Hematopoietic multipotent progenitor cell treated with erythropoietin and hydrocortisone succinate and interleukin-3 and kit ligand, for 4 days (in vitro differentiated cells): ENCODE measurements at regions not wholly inside any gene's neighbourhood (a gene's known extent, or its start where the extent isn't known, plus 50 kb on each side); places are given as distances from the start of the nearest gene placed in this dataset.
A peak's percentile ranks its signal among the peaks of the same experiment; 100 is the strongest.
"Not testable (repeated sequence)": the region's sequence is repeated elsewhere in the genome, so short reads cannot be mapped to it uniquely, and the experiment has no call there.

ENCODE experiments used
- DNase-seq: peaks from one replicate; pipeline ENCODE4 v3.0.0-alpha.2; 2015

DNA sequence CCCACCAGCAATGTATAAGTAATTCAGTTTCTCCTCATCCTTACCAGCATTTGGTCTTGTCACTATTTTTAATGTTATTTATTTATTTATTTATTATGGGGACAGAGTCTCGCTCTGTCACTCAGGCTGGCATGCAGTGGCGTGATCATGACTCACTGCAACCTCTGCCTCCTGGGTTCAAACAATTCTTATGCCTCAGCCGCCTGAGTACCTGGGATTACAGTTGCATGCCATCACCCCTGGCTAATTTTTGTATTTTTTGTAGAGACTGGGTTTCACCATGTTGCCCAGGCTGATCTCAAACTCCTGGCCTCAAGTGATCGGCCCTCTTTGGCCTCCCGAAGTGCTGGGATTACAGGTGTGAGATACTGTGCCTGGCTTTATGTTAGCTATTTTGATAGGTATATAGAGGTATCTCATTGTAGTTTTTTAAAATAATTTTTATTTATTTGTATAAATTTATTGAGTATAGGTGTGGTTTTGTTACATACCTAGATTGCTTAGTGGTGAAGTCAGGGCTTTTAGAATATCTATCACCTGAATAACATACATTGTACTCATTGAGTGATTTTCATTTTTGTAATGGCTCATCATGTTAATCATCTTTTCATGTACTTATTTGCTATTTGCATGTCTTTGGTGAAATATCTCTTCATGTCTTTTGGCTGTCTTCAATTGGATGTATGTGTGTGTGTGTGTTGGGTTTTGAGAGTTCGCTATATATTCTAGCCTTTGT lies 53.3 kb downstream of the TANC2 start:
- no peak for DNase-seq

DNA sequence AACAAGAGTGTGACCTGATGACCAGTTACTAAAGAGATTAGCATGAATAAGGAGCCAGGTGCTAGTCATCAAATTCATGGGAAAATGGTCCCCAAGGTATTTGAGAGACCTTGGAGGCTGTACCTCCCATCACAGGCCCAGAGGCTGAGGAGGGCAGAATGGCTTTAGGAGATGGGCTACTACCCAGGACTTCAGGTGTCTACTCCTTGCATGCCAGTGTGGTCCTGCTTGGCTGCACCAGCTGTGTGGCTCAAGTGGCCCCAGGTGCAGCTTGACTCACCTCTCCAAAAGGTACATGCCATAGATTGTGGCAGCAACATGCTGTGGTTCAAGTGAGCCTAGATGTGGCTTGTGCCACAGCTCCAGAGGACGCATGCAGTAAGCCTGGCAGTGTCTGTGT lies 56.5 kb downstream of the TANC2 start:
- no peak for DNase-seq

DNA sequence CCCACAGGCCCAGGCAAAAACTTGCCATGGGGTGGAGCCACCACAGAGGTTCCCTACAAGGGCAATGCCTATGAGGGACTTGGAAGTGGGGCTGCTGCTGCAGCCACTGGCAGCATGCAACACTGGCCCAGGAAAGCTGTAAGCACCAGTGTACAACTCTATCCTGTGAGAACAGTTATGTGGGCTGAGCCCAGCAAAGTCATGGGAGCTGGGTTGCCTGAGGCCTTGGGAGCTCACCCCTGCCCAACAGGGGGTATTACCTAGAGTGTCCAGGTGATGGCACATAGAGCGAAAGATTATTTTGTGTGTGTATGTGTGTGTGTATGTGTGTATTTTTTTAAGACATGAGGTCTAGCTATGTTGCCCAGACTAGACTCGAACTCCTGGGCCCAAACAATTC lies 57.0 kb downstream of the TANC2 start:
- DNase-seq: no peak

DNA sequence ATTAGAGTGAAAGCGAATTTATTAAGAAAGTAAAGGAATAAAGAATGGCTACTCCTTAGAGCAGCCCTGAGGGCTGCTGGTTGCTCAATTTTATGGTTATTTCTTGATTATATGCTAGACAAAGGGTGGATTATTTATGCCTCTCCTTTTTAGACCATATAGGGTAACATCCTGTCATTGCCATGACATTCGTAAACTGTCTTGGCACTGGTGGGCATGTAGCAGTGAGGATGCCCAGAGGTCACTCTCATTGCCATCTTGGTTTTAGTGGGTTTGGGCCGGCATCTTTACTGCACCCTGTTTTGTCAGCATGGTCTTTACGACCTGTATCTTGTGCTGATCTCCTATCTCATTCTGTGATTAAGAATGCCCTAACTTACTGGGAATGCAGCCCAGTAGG lies 58.2 kb downstream of the TANC2 start:
- no peak for DNase-seq

DNA sequence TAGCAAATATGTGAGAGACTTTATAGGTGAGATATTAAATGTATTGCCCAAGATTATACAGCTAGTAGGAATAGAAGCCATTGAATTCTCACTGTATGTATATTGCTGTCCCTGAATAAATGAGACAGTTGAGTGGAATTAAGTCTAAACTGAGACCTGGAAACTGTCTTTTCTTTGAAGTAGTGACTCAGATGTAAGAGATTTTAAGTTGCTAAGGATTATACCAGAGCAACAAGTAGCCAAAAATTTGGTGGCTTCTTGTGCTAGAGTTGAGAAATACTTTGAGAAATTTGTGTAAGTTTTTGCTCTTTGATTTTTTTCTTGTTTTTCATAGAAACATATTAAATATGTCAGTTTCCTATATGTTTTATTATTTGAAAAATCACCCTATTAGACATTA lies 58.7 kb downstream of the TANC2 start:
- no peak for DNase-seq

DNA sequence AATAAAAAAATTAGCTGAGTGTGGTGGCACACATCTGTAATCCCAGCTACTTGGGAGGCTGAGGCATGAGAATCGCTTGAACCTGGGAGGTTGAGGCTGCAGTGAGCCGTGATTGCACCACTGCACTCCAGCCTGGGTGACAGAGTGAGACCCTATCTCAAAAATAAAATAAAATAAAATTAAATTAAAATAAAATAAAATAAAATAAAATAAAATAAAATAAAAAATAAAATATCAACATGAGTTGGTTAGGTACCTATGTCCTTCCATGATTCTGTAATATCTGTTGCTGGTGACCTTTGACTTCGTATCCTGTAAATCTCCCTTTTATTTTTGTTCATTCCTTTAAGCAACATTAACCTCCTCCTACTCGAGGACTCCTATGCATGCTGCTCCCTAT lies 59.6 kb downstream of the TANC2 start:
- DNase-seq: not testable (repeated sequence)

DNA sequence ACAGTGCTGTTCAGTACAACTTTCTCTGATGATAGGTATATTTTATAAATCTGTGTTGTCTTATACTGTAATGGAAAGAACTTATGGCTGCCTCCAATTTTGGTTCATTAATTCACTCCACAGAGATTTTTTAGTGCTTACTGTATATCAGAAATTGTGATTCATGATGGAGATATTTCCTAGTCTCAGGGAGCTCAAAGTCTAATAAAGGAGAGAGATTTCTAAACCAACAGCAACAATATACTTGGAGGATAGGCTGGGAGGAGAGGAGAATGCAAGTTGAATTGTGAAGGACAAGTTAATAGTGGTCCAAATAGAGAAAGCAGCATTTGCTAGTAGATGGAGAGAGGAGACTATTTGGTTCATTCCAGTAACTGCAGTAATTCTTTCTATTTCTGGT lies 63.5 kb downstream of the TANC2 start:
- no peak for DNase-seq

DNA sequence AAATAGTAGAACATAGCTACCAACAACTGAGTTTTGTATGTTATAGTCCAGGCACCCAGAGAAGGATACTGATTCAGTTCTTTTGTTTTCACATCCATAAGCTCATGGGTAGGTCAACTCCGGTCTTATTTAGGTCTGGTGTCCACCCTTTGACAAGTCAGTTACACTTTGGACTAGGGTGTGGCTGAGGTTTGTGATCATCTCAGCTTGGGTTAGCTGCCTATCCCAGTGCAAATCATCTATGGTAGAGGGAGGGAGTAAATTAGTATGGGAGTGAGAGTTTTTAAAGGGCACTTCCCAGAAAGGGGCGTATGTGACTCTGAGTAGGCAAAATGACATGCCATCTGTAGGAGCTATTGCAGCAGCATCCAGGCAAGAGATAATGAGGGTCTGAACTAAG lies 66.1 kb downstream of the TANC2 start:
- DNase-seq: no peak

DNA sequence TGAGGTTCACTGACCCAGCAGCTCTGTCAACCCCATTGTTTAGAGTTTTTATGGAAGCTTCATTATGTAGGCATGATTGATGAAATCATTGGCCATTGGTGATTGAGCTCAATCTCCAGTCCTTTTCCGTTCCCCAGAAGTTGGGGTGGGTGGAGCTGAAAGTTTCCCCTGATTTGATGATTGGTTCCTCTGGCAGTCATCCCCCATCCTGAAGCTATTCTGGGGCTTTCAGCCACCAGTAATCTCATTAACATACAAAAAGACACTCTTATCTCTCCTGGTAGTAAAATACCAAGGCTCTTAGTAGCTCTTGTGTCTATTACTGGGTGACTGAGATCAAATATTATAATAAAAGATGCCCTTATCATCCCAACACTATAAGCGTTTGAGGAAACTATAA lies 67.1 kb downstream of the TANC2 start:
- DNase-seq: no peak

DNA sequence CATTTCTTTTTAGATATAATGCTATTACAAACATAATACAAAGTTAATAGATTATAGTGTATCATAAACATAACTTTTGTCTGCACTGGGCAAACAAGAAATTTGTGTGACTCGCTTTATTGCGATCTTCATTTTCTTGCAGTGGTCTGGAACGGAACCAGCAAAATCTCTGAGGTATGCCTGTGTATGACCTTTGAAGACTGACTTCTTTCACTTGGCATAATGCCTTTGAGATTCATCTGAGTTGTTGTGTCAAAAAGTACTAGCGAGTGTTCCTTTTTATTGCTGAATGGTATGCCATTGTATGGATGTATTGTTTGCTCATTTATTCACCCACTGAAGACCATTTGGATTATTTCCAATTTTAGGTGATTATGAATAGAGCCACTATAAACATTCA lies 69.2 kb downstream of the TANC2 start:
- DNase-seq: no peak

DNA sequence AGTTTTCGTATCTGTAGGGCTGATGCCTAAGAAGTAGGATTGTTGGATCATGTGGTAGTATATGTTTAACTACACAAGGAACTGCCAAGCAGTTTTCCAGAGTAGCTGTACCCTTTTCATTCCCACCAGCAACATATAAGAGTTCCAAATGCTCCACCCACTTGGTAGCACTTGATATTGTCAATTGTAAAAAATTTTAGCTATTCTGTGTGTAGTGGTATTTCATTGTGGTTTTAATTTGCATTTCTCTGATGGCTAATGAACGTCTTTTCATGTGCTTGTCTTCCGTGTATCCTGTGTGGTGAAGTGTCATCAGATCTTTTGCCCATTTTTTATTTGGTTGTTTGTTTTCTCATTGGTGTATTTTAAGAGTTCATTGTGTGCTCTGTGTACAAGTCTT lies 69.7 kb downstream of the TANC2 start:
- DNase-seq: no peak

DNA sequence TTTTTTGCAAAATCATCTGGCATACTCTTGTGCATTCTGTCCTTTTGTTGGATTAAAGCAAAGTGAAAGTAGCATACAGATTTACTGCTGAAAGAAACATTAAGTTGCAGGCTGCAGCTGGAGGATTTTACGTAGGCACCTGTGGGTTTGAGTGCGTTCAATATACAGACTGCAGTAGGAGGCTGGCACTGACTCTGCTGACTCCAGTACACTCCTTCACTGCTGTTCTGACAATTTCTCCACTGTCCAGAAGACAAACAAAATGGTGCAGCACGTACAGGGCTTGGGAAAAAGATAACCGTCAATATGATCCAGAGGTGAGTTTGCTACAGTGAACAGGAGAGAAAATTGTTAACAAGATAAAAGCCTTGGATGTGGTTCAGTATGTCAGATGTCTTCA lies 73.3 kb downstream of the TANC2 start:
- DNase-seq: peak; percentile 13

DNA sequence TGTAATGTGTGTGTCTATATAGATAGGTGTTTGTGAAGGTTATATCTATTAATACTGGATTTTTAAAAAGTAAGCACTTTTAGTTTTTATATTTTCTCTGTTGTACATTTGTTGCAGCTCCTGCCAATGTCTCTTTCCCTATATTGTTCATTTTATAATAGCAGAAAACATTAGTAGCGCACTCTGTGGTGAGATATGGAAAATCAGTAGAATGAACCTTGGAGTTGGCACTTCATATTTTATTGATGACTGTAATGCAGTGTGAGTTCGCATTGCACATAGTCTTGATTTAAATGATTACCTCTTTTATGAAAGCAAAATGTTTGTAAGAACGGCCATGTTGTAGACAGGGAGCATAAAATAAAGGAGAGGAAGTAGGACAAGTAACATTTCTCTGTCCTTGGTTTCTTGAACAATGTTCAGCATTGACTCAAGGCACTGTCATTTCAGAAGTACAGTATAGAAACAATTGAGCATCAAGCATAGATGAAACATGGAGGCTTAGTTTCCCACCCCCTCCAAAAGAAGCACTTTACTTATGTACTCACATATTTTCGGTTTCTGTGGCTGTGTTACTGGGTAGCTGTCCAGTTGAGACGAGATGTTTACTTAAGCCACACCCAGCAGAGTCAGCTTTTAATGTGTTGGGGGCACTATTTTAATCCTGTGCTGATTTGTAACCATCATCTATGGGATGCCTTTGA lies 74.0 kb downstream of the TANC2 start:
- DNase-seq: peak; percentile 14

DNA sequence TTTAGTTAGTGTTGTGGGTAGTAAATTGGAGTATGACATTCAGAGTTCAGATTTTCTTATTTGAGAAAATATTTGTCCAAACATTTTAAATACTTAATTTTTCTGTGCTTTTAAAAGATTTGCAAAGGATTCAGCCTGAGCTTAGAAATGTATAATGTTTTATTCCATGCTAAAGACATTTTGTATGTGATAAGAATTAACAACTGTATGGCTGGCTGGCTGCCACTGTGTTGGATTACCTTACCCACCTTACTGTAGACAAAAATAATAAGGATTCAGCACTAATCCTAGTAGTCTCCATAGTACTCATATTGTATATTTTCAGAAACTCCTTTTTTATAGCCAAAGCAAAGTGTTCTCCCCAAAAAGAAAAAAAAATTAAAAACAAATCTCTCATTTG lies 74.8 kb downstream of the TANC2 start:
- DNase-seq: no peak

DNA sequence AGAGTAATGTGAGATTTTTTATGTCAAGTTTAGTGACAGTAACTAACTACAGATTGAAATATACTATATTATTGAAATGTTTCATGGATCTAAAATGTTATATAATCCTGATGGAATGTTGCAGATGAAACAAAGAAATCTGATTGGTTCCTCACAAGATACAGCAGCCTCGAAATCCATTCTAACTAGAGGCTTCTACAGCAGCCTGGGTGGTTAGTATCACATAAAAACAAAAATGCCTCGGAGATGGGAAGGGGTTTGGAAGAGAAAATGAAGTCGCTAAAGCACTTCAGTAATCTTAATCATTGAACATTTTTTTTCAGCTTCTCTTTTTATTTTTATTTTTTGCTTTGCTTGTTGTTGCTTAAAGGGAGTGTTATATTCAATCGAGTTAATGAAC lies 75.2 kb downstream of the TANC2 start:
- no peak for DNase-seq

DNA sequence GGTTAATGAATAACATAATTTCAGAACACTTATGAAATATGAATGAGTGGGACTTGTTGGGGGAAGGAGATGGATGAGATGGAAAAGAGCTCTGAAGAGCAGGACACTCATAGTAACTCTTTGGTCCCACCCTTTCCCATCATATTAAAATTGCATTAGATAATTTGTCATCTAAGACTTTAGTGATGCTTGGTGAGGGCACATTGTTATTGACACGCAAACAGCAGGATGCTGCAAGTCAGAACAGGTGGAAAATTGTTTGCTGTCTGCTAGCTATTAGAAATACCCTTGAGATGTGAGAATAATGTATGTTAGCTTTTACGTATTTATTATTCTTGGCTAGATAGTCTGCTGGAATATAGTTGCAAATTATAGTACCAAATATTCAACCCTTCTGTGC lies 75.7 kb downstream of the TANC2 start:
- DNase-seq: no peak

DNA sequence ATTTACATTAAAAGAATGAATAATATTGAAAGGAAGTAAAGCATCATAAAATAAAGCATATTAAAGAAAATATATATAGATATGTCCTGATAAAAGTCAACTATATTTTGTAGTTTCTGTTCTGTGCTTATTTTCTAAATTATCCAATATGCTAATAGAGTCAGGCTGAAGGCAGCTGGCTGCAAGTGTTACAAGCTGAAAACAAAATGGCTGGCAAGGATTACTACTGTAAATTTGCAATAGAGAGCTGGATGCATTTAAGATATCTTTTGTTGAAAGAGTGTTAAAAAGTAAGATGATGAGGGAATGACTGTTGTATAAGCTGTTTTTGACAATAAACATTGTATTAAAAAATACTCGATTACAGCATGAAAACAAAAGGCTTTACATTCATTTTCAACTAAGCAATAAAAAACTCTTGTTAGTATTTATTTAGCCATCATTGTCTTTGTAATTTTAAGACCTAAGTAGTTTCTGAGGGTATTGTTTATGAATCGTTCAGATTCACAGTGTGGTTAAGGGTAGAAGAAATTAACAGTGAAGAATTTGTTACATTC lies 76.3 kb downstream of the TANC2 start:
- no peak for DNase-seq

DNA sequence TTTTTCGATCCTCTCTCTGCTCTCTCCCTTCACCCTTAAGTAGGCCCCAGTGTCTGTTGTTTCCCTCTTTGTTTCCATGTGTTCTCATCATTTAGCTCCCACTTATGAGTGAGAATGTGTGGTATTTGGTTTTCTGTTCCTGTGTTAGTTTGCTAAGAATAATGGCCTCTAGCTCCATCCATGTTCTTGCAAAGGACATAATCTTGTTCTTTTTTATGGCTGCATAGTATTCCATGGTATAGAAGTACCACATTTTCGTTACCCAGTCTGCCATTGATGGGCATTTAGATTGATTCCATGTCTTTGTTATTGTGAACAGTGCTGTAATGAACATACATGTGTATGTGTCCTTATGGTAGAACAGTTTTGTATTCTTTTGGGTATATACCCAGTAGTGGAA lies 91.5 kb downstream of the TANC2 start:
- DNase-seq: not testable (repeated sequence)

DNA sequence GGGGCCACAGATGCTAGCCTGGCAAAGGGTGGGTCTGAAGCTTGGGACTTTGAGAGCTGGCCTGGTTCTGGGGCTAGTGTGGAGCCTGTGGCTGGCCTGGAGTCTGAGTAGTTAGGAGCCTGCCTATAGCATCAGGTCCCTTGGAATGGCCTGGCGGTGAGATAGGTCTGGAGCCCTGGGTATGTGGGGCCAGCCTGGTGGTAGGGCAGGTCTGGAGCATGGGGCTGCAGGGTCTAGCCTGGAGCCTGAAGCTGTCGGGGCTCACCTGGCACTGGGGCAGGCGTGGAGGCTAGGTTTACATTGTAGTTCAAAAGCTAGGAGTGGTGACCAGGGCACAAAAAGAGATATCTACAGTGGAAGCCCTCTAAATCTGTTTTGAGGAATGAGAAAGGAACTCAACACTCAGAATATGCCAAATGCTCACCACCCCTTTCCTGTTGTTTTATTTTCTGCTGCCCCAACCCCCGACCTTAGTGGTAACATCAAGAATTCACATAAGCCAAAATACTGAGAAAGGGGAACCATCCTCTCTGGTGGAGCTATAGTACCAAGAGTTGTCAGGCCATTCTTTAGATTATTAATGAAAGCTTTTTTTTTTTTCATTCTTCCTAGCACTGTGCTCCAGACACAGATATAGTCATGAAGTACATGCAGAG lies 100.3 kb downstream of the TANC2 start:
- DNase-seq: peak; percentile 76

DNA sequence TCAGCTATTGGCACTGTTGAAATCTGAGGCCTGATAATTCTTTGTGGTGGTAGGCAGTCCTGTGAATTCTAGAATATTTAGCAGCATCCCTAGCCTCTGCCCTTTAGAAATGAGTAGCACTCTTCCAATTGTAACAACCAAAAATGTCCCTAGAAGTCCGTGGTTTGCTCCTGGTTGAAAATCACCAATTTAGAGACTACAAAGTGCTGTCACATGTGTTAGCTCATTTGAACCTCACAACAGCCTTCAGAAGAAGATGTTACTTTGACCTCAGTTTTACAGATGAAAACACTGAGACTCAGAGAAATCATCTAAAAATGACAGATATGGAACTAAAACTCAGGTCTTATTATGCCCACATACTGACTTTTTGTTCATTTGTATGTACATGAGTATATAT lies 103.2 kb downstream of the TANC2 start:
- DNase-seq: no peak

DNA sequence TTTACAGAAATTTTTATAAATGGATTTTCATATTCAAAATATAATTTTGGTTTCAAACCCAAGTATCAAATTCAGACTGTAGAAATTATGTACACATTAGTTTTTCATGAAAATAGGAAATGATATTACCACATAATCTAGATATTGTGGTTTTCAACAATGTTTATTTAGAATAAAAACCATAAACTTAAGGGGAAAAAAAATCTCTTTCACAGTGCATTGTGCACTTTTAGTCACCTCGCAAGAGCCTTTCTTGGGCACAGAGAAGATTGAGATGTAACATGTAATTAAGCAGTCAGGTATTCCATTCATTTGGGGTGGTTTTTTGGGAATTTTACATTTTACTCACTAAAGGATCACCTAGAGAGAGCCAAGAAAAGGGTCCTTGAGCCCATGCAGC lies 104.0 kb downstream of the TANC2 start:
- DNase-seq: no peak

DNA sequence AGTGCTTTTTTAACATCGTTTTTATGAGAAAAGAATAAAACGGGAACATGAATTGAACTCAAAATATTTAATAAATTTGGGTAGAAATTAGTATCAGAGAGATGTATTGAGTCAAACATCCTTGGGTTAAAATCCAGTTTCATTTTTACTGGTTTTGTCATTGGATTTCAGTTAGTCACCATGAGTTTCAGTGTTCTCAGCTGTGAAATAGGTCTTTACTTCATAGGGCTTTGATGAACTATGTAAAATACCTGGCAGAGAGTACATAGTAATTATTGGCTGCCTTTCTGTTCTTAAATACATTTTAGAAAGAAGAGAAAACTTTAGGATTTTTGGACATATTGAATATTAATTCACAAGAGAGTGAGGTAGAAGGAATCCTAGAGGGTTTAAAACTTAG lies 105.8 kb downstream of the TANC2 start:
- DNase-seq: no peak

DNA sequence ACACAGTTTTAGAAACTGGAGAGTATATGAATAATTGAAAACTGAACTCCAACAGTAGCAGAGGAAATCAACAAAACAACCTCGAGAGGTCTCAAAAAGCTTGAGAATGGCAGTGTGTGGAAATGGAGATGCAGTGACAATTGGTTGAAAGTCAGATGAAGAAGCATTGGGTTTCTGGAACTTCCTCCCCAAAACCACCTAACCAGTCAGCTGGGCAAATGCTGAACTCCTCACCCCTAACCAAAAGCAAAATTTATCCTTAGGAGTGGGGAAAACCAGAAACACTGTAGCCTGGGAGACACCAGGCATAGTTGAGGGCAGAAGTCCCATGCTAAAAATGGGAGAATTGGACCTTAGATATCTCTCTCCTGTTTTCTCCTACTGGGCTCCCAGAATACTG lies 109.9 kb downstream of the TANC2 start:
- peak; percentile 13 for DNase-seq

DNA sequence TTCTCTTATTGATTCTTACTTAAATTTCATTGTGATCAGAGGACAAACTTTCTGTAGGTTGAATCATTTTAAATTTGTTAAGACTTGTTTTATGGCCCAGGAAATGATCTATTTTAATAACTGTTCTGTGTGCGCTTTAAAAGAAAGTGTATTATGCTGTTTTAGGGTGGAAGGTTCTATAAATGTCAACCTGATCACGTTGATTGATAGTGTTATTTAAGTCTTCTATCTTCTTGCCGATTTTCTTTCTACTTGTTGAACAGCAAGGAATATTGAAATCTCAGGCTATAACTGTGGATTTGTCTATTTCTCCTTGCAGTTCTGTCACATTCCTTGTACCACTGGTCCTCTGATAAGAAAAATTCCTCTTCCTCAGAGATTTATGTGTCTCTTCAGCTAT lies 112.7 kb downstream of the TANC2 start:
- no peak for DNase-seq
